GM21526 (cell line): ENCODE measurements at regions not wholly inside any gene's neighbourhood (a gene's known extent, or its start where the extent isn't known, plus 50 kb on each side); places are given as distances from the start of the nearest gene placed in this dataset.
"Not testable (repeated sequence)": the region's sequence is repeated elsewhere in the genome, so short reads cannot be mapped to it uniquely, and the experiment has no call there.

Experiments
- ATAC-seq: cut with Tn5 transposase; IDR thresholded peaks from one replicate; pipeline ENCODE4 v1.9.1; 2021; ENCODE audit warnings: moderate library complexity; ENCODE audit not compliant: unreplicated experiment, low FRiP score

GRCh38 chr1:181318858-181319235 lies 164.5 kb upstream of the CACNA1E start:
- ATAC-seq, result no peak

DNA sequence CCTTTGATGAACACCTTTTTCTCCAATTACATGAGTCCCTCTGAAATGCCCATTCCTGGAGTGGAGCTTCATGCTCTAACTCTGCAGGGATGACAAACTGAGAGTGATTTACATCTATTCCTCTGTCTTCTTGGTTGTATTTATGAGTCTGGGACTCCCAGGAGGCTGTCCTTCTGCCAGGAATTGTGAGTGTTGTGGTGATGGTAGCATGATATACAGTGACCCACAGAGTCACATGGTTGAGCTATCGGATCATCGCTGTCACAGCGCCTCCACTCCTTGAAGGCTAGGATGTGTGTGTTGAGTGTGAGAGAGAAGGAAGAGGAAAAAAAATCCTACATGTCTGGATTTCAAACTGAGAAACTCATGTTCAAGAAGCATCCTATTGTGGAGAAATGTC lies 163.4 kb upstream of the CACNA1E start:
- no peak for ATAC-seq

- ATAC-seq, result no peak
Measured at GRCh38 chr1:181324797-181325616, 158.3 kb upstream of the CACNA1E start.

DNA sequence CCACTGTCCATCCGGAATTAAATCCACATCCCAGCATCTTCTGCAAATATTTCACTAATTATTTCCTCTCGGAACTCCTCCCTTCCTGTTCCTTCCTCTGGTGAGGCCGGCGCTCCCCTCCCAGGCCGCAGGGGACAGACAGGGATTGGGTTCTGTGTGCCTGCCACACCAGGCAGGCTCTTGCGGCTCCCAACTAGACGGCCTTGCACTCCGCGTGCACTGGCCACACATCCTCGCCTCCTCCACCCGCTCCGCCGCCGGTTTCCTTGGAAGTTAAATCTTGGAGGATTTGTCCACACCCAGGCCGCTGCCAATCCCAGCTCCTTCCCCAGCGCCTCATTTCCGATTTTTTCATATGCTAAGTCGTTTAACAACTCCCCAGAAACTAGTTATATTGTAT lies 157.6 kb upstream of the CACNA1E start:
- ATAC-seq, result not testable (repeated sequence)

- no peak for ATAC-seq
Measured at GRCh38 chr1:181326348-181326747, 157.0 kb upstream of the CACNA1E start.

DNA sequence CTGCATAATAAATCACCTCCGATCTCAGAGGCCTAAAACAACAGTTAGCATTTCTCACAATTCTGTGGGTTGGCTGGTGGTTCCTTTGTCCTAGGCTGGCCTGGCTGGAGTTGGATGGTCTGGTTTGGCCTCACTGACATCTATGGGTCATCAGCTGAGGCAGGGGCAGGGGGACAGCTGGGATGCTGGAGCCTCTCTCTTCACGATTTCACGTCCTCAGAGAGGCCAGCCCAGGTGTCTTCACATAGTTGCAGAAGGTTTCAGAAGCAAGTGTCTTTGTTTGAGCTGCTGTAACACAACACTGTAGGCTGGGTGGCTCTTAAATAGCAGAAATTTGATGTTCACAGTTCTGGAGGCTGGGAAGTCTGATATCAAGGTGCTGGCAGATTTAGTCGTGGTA lies 155.5 kb upstream of the CACNA1E start:
- ATAC-seq, result no peak

DNA sequence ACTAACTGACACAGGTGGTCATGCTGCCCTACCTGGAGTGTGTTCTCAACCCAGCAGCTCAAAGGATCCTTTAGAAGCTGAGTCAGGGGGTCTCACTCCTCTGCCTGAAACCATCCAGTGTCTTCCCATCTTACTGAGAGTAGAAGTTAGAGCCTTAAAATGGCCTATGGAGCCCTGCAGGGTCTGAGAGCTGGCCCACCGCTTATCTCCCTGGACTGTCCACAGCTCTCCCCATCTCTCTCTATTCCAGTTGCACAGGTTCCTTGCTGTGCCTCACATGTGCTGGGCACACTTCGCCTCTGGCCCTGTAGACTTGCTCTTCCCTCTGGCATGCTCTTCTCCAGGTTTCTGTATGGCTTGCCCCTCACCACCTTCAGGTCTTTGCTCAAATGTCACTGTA lies 148.6 kb upstream of the CACNA1E start:
- no peak for ATAC-seq

- ATAC-seq, result no peak
Measured at GRCh38 chr1:181335631-181336030, 147.7 kb upstream of the CACNA1E start.

- no peak for ATAC-seq
Measured at GRCh38 chr1:181341026-181341632, 142.2 kb upstream of the CACNA1E start.

- no peak for ATAC-seq
Measured at GRCh38 chr1:181344091-181344490, 139.2 kb upstream of the CACNA1E start.

DNA sequence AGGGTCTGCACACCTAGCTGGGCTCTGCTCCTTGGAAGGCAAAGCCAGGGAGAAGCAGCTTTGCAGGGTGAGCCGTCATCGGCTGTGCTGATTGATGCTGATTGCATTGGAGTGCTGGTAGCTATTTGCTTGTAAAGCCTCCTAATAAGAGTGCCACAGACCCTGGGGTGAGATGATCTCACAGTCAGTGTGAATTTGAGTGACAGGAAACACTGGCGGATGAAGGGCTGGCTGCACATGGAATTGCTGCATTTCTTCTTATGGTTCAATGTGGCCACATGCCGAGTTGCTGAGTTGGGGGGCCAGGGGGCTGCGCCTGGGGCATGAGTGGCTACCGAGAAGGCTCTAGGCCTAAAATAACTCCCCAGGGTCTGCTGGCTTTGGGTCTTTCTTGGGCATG lies 138.2 kb upstream of the CACNA1E start:
- ATAC-seq, result no peak

DNA sequence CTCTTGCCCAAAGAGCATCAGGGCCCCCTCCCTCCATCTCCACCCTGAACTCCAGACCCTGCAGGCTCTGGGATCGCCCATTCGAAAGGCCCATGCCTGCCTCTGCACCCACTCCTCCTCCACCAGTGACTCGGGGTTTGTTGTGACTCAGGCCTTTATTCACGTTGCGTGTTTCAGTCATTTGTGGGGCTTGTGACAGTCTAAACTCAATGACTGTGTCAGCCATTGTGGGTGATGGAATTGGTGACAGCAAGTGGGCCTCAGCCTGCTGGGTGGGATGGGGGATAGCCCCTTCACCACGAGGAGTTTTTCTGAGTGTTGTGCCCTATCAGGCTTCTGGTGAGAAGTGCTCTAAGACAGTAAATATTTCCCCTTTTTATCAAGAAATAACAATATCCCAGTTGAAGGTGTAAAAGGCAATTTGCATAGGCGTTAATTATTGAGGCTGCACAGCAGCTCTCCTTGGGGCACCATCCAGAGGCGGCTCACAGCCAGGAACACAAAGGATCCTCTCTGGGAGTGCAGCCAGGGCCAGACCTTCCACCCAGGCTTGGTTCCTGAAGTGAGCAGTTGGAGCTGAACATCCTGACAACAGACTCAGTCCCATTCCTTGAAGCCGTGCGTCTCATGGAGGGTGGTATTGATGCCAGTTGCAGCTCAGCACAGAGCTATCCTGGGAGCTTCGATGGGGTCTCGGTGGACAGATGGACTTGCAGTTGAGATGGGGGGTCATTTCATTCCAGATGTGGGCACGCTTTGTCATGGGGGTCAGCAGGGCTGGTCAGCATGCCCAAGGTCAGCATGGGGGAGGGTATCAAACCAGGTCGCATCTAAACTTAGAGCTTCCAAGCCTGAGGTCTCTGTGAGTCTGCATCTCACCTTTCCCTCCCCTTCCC lies 135.6 kb upstream of the CACNA1E start:
- ATAC-seq, result no peak

- no peak for ATAC-seq
Measured at GRCh38 chr1:181349512-181349911, 133.8 kb upstream of the CACNA1E start.

DNA sequence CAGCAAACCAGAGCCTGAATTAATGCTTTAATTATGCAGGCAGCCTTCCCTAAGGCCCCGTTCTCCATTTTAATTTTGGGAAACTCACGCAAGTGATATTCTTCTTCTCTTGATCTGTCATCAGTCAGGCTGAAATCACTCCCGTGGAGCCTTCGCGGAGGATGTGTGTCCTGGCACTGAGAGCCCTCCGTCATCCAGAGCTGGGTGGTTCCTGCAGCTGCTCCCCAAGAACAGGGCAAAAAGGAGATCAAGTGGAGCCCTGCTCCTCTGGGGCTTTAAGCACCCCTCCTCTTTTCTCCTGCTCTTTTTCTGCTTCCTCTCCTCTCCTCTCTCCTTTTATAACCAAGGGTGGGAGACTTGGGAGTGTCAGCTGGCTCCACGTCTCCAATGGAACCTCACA lies 133.2 kb upstream of the CACNA1E start:
- no peak for ATAC-seq

GRCh38 chr1:181351740-181352139 lies 131.6 kb upstream of the CACNA1E start:
- no peak for ATAC-seq

DNA sequence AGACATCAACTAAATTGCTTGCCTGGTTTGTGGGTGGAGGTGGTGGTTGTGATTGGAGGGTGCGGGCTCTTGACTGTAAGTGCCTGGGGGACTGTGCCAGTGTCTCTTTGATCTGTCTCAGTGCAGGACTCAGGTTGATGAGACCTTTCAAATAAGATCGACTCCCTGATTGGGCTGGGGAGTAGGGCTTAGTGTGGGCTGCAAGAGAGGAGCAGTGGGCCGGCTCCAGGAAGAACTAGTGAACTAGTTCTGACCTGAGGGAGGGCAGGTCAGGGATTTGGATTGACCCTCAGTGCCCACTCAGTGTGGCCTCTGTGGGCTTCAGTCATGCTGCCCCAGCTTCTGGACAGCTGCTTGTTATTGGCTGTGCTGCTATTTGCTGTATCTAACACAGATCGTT lies 130.6 kb upstream of the CACNA1E start:
- ATAC-seq, result no peak

DNA sequence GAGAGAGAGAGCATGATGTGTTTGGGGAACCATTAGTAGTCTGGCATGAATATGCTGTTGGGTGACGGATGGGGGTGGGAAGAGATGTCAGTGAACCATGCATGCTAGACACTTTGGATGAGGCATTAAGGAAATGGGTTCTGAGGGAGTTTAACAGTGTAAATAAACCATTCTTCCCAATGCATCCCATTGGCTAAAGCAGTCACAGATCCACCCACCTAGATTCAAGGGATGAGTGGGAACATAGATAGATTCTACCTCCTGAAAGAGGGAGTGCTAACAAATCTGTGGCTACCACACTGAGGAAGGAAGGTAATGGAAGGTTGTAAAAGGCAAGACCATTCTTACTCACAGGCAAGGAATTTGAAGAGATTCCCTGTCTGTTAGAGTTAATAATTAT lies 129.8 kb upstream of the CACNA1E start:
- no peak for ATAC-seq

GRCh38 chr1:181354865-181355264 lies 128.5 kb upstream of the CACNA1E start:
- no peak for ATAC-seq

DNA sequence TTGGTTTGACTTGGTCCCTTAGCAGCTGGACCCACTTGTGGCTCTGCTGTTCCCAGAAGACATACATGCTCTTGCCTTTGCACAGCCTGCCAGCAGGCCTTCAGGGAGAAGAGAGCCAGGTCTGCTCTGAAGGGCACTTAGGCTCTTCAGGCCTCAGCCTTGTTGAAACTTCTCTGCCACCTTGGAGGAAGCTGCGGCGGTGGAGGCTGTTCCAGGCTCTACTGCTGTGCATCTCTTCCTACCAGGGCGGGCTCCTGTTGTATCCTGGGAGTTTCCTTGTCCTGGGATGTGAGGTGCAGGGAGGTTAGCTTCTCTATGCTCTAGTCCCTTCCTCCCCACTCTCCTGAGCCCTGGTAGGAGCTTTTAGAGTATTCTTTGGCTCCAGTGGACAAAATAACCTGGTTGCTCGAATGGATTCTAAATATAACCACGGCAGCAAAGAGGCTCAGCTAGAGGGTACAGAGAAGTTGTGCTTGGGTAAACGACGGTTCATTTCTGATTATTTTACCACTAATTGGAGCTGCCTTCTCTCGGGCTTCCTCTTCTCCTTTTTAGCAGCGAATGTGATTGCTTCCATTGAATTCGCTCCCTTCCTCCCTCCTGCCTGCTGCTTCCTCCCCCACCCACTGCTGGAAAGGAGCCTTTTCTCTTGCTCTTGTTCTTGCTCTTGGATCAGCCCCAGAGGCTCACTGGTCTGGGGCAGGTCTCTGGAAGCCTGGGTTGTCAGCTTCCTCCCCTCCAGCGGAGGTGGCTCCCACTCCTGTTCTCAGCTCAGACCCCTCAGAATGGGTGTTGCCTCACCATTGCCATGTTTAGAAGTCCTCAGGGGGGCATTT lies 126.6 kb upstream of the CACNA1E start:
- no peak for ATAC-seq

- ATAC-seq, result no peak
Measured at GRCh38 chr1:181359012-181359411, 124.3 kb upstream of the CACNA1E start.
